Progenitor cell of endocrine pancreas (in vitro differentiated cells): ENCODE measurements at regions not wholly inside any gene's neighbourhood (a gene's known extent, or its start where the extent isn't known, plus 50 kb on each side); places are given as distances from the start of the nearest gene placed in this dataset.

Experiments
- DNase-seq: peaks from one replicate; pipeline ENCODE4 v3.0.0; 2021; ENCODE audit warnings: low spot score; ENCODE audit not compliant: unreplicated experiment
- H3K27ac Mint-ChIP-seq: 2 replicates; pipeline ENCODE4 v1.8.0; 2021; ENCODE audit warnings: mild to moderate bottlenecking, moderate library complexity, mixed read lengths
- H3K27me3 Mint-ChIP-seq: 2 replicates; pipeline ENCODE4 v1.8.0; 2021; ENCODE audit warnings: mixed read lengths
- H3K36me3 Mint-ChIP-seq: 2 replicates; pipeline ENCODE4 v1.8.0; 2022; ENCODE audit warnings: mixed read lengths; ENCODE audit not compliant: insufficient read depth
- H3K4me1 Mint-ChIP-seq: 2 replicates; pipeline ENCODE4 v1.8.0; 2021; ENCODE audit warnings: low read depth, mixed read lengths
- H3K4me3 Mint-ChIP-seq: 2 replicates; pipeline ENCODE4 v1.8.0; 2021; ENCODE audit warnings: low read depth, mild to moderate bottlenecking, moderate library complexity, mixed read lengths
- H3K9me3 Mint-ChIP-seq: 2 replicates; pipeline ENCODE4 v1.8.0; 2021; ENCODE audit warnings: low read depth, mixed read lengths
- CTCF ChIP-seq: fragments of 200-600 bp; sonication (generic); IDR thresholded peaks from one replicate; pipeline ENCODE4 v1.5.0; 2021; ENCODE audit warnings: antibody characterized with exemption, mild to moderate bottlenecking; ENCODE audit not compliant: unreplicated experiment

- no peak for TF ChIP-seq CTCF
- Mint-ChIP-seq H3K4me3 (no peak overlapping the region), H3K4me1 (peaks cover 5% of the 10 kb centered on the region), H3K27ac (no peak overlapping the region), H3K27me3 (peaks cover 17% of the 10 kb centered on the region), H3K9me3 (peaks cover 3% of the 10 kb centered on the region), H3K36me3 (no peaks in the 10 kb centered on the region)
- DNase-seq: no peak
Observed at GRCh38 chr2:16747689-16748088, 82.1 kb upstream of the CYRIA start.

- TF ChIP-seq CTCF: no peak
- Mint-ChIP-seq H3K4me3 (no peak overlapping the region), H3K27ac (no peak overlapping the region), H3K27me3 (peaks cover 17% of the 10 kb centered on the region), H3K36me3 (no peaks in the 10 kb centered on the region), H3K9me3 (no peaks in the 10 kb centered on the region), H3K4me1 (peaks cover 5% of the 10 kb centered on the region)
- no peak for DNase-seq
Observed at GRCh38 chr2:16747257-16747656, 81.6 kb upstream of the CYRIA start.

GRCh38 chr2:16746833-16747232 is 81.2 kb upstream of the CYRIA start:
- no peaks in the 10 kb centered on the region for H3K36me3 Mint-ChIP-seq
- DNase-seq: no peak
- H3K27me3 Mint-ChIP-seq: peaks cover 17% of the 10 kb centered on the region
- no peaks in the 10 kb centered on the region for H3K9me3 Mint-ChIP-seq
- H3K27ac Mint-ChIP-seq: no peak overlapping the region
- no peak for TF ChIP-seq CTCF
- H3K4me1 Mint-ChIP-seq: peaks cover 5% of the 10 kb centered on the region
- no peak overlapping the region for H3K4me3 Mint-ChIP-seq

GRCh38 chr2:16746329-16746728 is 80.7 kb upstream of the CYRIA start:
- peaks cover 17% of the 10 kb centered on the region for H3K27me3 Mint-ChIP-seq
- H3K27ac Mint-ChIP-seq: no peak overlapping the region
- peaks cover 5% of the 10 kb centered on the region for H3K4me1 Mint-ChIP-seq
- DNase-seq: no peak
- H3K36me3 Mint-ChIP-seq: no peaks in the 10 kb centered on the region
- TF ChIP-seq CTCF: no peak
- no peak overlapping the region for H3K4me3 Mint-ChIP-seq
- no peaks in the 10 kb centered on the region for H3K9me3 Mint-ChIP-seq

- Mint-ChIP-seq H3K36me3 (no peaks in the 10 kb centered on the region), H3K27ac (no peak overlapping the region), H3K4me3 (no peak overlapping the region), H3K9me3 (no peaks in the 10 kb centered on the region), H3K27me3 (peaks cover 17% of the 10 kb centered on the region), H3K4me1 (peaks cover 5% of the 10 kb centered on the region)
- no peak for DNase-seq
- TF ChIP-seq CTCF: no peak
Observed at GRCh38 chr2:16745466-16745865, 79.8 kb upstream of the CYRIA start.
